GM18868 (cell line): ENCODE measurements at regions not wholly inside any gene's neighbourhood (a gene's known extent, or its start where the extent isn't known, plus 50 kb on each side); places are given as distances from the start of the nearest gene placed in this dataset.
"Not testable (repeated sequence)": the region's sequence is repeated elsewhere in the genome, so short reads cannot be mapped to it uniquely, and the experiment has no call there.

Experiments
- ATAC-seq: cut with Tn5 transposase; IDR thresholded peaks from one replicate; pipeline ENCODE4 v1.9.1; 2021; ENCODE audit warnings: mild to moderate bottlenecking, moderate library complexity; ENCODE audit not compliant: unreplicated experiment

DNA sequence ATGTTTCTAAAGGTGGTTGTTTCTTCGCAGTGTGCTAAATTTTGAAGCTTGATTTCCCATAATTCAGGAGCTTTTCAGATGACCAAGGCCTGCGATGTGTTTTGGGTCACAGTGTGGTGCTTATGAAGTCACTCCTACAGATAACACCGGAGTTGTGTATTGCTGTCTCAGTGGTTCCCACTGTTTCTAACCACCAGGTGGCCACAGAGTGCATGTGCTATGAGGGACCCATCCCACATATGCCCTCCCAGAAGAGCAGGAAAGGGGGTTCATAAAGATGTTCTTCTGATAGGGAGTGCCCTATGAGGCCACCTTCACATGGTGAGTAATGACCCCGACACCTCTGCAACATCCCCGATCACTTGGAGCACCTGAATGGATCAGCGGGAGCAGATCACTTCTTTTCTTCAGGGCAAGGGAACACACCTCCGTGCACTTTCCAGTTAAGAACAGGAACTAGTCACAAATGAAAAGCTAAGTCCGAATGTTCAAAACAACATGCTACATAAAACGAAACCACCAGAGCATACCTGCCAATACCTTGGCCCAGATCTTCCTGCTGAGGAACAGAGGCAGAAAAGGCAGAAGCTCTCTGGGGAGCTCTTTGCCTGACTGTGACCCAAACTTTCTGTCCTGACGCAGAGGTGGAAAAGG lies 262.1 kb downstream of the FAM72C start:
- not testable (repeated sequence) for ATAC-seq

DNA sequence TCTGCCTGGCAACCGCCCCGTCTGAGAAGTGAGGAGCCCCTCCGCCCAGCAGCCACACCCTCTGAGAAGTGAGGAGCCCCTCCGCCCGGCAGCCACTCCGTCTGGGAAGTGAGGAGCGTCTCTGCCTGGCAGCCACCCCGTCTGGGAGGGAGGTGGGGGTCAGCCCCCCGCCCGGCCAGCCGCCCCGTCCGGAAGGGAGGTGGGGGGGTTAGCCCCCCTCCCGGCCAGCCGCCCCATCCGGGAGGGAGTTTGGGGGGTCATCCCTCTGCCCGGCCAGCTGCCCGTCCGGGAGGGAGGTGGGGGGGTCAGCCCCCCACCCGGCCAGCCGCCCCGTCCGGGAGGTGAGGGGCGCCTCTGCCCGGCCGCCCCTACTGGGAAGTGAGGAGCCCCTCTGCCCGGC lies 269.0 kb downstream of the FAM72C start:
- ATAC-seq = not testable (repeated sequence)

DNA sequence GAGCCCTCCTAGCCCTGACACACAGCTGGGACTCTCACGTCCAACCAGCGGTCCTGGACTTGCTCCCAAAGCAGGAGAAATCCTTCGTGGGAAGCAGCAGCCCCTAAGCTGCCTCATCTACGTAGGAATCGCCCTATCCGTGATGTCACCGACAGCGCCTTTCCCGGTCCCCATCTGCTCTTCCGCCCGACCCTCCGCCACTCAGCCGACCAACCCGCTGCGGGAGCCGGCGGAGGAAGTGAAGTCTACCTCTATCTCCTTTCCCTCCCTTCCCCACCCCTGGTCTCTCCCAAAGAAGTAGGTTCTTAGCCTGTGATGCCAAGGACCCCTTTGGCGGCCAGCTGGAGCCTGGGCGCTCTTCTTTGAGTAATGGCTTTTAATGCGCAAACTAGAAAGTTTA lies 272.1 kb downstream of the FAM72C start:
- no peak for ATAC-seq

DNA sequence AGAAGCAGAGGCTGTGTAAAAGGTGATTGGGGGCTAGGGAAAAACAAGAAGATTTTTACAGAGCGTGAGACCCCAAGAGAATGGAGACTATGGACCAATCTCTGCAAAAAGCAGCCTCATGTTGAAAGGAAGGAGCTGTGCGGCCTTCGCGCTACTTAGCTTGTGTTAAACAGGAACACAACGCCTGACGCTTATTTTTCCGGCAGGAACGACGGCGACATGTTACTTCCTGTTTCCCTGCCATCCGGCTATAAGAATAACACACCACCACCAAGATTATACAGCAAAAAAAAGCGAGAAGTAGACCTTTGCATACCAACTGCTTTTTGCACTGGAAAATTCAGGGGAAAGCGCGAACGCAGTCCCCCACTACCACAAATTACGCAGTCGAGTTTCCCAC lies 272.7 kb downstream of the FAM72C start:
- ATAC-seq = no peak

DNA sequence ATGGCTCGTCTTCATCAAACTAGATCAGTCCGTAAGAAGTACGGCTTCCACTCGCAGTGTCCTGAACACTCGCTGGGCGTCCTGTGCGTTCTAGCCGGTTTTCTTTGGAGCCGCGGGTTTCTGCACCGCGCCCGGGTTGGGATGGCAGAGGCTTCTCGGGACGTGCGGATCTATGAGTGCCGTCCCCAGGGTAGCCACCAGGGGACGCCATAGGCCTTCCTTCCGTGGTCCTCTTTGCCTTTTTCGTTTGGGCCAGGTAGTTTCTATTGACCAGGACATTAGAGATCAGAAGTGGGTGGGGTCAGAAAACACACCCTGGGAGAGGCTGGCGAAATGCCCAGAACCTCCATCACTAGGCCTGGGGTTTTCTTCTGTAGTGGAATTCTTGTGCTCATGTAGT lies 273.8 kb downstream of the FAM72C start:
- ATAC-seq = no peak

DNA sequence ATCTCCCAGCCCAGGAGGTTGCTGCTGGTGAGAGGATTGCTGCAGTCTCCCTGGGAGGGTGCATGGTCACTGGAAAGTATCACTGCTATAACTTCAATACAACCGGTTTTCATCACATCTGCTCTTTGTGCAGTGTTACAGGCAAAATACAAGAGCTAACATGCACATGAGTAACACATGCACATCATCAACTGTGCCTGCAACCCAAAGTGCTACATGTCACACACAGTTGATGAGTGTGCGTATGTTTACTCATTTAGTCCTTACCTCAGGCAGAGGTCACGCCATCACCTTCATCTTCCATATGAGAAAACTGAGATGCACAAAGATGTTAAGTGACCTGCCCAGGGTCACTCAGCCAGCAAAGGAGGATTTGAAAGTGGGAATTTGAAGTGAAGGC lies 277.7 kb downstream of the FAM72C start:
- no peak for ATAC-seq

DNA sequence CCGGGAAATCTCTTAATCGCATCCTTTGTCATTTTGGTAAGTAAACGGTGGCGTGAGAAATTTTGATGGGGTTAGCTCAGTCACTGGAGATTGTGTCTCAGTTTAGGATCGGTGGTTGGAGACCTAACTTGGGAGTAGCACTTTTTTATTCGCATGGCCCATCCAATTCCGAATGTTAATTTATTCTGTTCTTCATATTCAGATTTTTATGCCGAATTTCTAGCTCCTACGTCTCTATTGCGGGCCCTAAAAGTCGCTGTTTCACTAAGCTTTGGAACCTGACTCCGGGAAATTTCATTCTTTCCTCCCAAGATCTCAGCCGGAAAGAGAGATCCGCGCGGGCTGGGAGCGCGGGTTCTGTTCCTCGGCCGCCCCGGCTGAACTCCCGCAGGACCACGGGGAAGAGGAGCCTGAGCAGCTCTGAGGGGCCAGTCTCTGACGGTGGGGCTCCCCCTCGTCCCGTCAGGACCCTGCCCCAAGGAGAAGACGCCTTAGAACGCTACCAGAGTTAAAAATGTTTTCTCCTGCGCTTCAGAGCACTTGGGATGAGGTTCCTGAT lies 279.7 kb downstream of the FAM72C start:
- ATAC-seq = no peak

DNA sequence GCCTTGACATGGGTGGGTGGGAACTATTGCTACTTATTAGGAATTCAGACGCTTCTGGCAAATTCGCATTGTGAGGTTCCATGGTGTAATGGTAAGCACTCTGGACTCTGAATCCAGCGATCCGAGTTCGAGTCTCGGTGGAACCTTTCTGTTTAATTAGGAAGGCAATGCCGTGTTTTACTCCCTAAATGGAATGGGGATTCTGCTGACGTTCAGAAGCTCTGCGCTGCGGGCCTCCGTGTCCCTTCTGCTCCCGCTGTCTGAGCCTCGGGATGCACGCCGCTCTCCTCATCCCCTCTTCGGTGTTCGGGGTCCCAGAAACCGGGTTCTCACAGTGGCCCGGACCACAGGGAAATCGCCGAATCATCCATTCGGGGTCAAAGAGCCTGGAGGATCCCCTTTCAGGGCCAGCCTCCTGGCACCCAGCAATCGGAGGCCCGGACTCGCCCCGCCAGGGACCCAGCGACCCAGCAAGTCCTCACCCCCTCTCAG lies 280.3 kb downstream of the FAM72C start:
- ATAC-seq = no peak

DNA sequence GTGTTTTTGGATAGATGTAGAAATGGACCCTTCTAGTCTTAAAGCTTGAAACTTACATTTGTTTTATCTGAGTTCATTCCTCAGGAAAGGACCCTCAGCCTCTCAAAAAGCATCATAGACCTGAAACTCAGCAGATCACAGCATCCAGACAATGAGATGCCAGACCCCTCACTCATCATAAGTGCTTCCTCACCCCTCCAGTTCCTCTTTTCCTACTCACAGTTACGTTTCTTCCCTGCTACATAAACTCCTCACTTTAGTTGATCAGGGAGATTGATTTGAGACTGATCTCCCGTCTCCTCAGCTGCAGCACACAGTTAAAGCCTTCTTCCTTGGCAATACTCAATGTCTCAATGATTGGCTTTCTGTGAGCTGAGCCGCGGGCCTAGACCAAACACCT lies 282.0 kb downstream of the FAM72C start:
- no peak for ATAC-seq

DNA sequence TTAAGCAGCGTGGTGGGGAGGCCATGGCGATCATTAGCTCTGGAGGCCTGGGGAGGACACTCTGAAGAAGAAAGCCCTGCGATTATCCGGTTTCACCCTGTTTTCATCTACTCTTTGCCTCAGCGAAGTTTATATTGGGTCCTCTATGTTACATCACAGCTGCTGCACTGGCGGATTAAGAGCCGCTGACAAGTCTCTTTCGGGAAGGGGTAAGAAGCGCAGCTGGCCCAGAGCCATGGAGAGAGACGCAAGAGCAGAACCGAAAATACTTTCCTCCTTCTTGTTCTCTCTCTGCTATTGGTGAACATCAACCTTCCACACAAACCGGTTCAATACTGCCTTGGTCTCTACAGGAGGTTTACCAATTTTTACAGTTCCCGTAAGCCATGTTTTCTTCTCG lies 291.5 kb downstream of the FAM72C start:
- ATAC-seq = no peak

DNA sequence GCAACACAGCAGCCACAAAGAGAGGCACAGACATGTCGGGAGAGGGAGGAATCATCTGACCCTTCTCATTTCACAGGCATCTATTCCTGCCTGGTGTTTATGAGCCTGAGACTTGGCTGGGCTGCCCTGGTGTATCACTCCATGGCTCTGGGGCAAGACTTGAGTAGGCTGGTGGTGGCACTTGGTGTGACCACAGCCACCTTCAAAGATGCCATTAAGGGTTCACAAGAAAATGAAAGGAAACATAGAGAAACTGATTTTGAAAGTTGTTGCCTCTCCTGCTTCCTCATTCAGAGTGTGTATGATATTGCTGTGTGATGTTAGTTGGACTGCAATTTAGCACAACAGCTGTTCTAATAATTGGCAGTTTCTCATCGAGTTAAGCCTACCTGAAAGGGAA lies 298.8 kb downstream of the FAM72C start:
- ATAC-seq = no peak

DNA sequence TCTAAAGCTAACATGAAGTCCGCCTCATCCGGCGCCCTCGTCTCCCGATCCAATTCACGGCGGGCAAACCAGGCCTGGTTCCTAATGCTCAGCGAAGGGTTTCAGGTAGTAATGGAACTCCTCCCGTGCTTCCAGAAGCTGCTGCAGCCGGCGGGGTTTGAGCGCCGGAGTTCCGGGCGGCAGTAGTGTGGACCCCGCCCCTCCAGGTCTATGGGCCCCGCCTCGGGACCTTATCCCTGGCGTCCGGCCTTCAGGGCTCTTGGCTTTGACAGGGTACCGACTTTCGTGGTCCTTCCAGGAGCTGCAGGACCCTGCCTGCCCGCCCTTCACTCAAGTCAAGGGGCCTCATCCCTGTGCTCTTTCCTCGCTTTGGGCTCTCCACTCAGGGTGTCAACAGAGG lies 304.1 kb downstream of the FAM72C start:
- no peak for ATAC-seq

DNA sequence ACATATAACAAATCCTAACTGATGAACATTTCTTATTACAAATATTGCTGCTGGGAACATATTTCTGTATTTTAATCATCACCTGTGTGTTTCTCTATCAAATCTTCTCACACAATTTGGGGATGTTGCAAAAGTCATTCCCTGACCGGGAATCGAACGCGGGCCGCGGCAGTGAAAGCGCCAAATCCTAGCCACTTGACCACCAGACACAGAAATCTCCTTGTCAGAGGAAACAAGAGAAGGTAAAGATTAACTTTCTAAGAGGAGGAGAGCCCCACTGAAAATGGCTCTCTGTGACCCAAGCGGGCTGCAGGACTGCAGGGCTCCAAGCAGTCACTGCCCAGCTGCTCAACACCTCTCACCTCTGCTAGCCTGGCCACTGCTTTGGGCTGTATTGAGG lies 304.9 kb downstream of the FAM72C start:
- no peak for ATAC-seq

DNA sequence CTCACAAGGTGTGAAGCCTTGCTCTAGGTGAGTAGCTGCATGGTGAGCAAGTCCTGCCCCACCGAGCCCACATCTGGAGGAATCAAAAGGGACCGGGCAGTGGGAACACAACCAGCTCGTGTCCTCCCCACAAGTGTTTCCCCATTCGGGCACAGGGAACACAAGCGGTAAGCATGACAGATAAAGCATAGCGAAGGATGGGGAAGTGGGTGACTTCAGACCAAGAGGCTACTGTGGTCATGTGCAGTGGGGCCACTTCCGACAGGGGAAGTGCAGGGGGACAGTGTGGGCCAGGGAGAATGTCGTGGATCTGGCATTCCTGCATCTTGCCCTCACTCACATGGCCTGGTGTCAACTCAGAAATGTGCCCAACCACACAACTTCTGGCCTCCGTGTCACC lies 306.2 kb downstream of the FAM72C start:
- no peak for ATAC-seq

DNA sequence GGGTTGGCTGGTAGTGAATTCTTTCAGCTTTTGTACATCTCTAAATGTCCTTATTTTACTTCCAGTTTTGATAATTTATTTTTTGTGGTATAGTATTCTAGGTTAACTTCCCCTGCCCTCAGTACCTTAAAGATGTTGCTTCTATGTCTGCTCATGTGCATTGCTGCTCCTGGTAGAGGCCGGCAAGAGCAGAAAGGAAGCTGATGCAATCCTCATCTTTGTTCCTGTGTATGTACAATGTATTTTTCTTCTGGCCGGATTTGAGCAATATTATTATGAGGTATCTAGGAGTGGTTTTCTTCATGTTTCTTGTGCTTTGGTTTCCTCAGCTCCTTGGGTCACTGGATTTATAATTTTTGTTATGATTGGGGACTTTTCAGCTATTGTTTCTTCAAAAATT lies 308.7 kb downstream of the FAM72C start:
- ATAC-seq = not testable (repeated sequence)

DNA sequence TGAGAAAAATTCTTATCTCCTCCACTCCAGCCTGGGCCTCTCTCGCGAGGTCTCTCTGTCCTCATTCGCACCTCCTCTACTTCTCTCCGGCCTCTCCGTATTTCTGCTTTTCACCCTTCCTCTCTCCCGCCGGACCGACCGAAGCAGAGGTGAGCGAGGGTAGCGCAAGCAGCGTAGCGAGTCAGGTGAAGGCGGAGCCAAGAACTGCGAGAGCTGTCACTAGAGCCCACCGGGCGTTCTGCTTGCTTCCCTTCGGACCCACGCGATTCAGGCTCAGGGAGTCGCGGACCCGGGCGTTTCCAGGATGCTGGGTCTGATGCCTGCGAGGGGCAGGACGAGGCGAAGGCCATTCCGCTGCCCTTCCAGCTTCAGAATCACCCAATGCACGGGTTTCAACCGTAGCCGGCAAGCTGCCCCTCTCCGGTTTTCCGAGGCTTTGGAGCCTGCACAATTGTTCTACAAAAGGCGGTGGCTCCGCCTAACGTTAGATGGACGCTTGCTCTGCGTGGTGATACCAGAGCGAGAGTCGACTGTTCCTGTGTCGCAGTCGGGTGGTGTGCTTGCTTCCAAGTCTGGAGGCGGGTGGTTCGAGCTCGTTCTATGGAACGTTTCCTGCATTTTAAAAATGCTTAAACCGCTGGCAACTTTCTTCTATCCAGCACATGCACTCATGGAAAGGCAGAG lies 310.2 kb downstream of the FAM72C start:
- ATAC-seq = no peak

DNA sequence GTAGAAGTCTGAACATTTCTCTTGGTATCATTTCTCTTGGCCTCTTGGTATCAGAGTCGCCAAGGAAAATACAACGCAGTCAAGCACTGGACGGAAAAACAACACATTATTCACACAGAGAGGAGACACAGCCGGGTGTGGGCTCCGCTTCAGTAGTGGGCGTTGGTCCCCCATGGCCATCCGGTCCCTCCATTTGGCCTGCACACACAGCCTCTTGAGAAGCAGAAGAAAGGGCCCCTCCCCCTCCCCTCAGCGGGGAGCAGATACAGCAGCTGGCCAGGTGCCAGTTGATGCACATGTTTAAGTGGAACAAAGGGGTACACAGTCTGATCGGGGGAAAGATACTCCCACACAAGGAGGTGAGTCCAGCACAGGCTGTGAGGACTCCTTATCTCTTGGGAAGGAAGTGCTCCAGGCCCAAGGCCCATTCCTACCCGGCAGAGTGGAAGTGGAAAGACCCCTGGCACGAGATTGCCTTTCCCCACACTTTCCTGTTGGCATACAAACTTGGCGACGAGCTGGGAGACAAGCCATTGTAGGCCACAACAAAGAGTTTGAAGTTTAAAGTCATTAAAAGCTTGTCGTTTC lies 311.3 kb downstream of the FAM72C start:
- ATAC-seq = no peak

DNA sequence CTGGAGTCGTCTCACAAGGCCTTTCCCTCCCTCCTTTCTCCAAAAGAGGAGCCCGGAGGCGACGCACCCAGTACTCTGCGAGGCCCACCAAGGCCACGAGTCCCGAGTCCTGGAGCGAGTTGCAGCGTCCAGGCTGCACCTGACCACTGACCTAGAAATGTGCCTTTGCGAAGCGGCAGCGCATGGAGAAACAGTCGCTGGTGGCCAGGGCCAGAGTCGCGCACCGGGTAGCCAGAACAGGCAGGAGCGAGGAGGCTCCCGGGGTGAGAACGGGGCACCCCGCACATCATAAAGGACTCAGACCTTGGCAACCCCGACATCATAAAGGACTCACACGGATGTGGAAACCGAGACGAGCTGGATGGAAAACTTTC lies 318.4 kb downstream of the FAM72C start:
- no peak for ATAC-seq

DNA sequence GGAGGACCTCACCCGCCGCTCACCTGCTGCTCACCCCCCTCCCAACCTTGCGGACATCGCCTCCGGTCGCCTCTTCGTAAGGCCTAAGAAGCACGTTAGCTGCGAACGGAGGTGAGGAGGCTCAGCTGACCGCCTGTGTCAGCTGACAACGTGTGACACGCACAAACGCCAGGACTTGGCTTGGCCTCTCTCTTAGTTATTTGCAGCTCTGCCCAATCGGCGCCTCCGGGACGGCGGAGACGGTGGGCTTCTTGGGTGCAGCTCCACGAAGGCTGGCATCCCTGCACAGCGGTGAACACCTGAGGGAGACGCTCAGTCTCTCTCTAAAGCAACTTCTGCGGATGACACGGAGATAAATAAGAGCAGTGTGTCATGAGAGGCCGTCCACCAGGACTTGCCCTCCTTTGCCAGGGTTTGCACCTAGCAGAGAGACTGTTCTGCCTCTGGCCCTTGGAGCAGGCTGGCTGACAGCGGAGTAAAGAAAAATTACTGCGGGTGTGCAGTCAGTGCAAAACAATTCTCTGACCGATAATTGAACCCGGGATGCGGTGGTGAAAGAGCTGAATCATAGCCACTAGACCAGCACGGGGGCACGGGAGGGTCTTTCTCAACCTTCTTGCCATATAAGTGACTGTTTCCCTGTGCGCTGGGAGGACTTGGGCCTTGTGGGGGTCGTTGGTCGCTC lies 318.9 kb downstream of the FAM72C start:
- ATAC-seq = no peak

DNA sequence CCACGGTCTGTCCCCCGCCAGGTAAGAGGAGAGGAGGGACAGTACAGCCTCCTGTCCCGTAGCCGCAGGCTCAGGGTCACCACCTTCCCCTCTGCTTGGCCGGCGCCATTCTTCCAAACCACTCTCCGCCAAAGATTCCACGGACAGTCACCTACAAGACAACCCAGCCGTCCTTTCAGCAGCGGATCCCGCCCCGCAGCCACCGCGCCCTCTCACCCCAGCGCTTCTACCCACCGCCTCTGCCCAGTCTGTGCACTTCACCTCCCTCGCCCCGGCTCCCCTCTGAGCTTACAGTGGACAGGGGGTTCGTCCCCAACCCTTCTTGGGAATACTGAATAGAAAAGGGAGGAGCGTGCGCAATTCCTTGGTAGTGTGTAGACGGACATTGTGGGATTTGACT lies 319.6 kb downstream of the FAM72C start:
- no peak for ATAC-seq

DNA sequence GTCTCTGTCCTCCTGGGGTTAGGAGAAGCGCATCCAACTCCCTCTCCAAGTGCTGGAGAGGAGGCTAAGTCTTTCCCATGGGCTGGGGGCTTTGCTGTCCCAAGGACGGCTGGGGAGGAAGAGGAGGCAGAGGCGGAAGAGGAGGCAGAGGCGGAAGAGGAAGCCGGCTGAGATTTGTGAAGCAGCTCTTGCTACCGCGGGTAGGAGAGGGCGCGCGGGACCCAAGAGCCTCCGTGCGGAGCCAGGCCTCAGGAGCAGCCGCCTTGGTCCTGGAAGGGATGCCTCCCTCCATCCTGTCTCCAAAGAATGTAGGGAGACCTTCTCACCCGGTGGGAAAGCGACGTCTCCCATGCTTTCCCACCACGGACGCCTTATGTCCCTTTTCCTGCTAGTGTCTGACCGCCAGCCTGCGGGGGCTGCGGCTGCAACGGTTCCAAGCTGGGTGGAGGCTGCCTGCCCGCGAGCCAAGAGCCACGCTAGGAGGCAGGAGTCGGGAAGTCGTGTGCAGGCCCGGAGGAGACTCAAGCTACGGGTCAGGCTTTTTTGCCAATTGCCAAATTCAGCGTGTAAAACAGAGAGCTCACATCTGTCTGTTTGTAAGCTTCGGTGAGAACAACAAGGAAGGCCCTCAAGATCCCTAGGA lies 320.3 kb downstream of the FAM72C start:
- ATAC-seq = no peak
